Thoracic aorta (tissue), 2 donors: ENCODE measurements at regions not wholly inside any gene's neighbourhood (a gene's known extent, or its start where the extent isn't known, plus 50 kb on each side); places are given as distances from the start of the nearest gene placed in this dataset.

ENCODE experiments used
- ATAC-seq: fragments of 150-250 bp; one replicate; pipeline ENCODE4 v1.8.0; 2017; ENCODE audit warnings: low read depth; ENCODE audit not compliant: insufficient number of reproducible peaks, low FRiP score
- DNase-seq: peaks from one replicate; pipeline ENCODE4 v3.0.0-alpha.2; 2020; ENCODE audit warnings: low spot score
- H3K27ac ChIP-seq, 2 donors: fragments of 200-600 bp; sonication (generic); 1 replicate in 1 of 2; 2 replicates in 1 of 2; pipeline ENCODE4 v1.5.1; 2016; ENCODE audit warnings: mild to moderate bottlenecking in 2 of 2, moderate library complexity in 2 of 2
- H3K27me3 ChIP-seq: fragments of 200-600 bp; sonication (generic); replicated peaks from 2 replicates; pipeline ENCODE4 v1.6.0; 2016; ENCODE audit warnings: mild to moderate bottlenecking; ENCODE audit not compliant: insufficient read depth
- H3K36me3 ChIP-seq: fragments of 200-600 bp; sonication (generic); one replicate; pipeline ENCODE4 v1.5.1; 2016
- H3K4me1 ChIP-seq, 2 donors: fragments of 200-600 bp; sonication (generic); 1 replicate in 1 of 2; 2 replicates in 1 of 2; pipeline versions ENCODE4 v1.5.1 to v1.6.0; 2016; ENCODE audit warnings: low read depth in 2 of 2, mild to moderate bottlenecking in 1 of 2; ENCODE audit not compliant: control insufficient read depth in 1 of 2
- H3K4me3 ChIP-seq: fragments of 200-600 bp; sonication (generic); 2 replicates; pipeline ENCODE4 v1.5.1; 2016; ENCODE audit warnings: mild to moderate bottlenecking
- H3K9me3 ChIP-seq: fragments of 200-600 bp; sonication (generic); 2 replicates; pipeline ENCODE4 v1.5.1; 2016
- CTCF ChIP-seq: fragments of 200-600 bp; sonication (generic); IDR thresholded peaks from one replicate; pipeline ENCODE4 v1.5.1; 2019; ENCODE audit warnings: antibody characterized with exemption

DNA sequence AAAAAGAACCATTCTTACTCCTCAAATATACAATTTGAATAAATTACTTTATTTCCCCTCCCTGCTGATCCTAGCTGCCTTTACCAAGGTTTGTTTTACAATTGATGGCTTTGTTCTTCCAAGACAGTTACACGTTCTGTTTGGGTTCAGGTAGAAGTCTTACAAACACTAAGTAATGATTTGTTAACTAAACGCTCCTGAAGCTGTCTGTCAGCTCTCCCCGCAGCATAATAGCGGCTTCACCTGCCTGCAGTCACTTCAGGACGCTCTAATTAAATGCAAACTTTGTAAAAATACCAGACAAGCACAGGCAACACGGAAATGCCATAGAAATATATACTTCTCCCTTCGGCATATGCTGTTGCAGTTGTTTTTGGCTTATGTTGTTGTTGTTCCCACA lies 176.4 kb upstream of the MDFIC2 start:
- Histone ChIP-seq H3K27me3 (no peaks in the 10 kb centered on the region), H3K4me1 (no peaks in the 10 kb centered on the region), H3K27ac (no peak overlapping the region), H3K4me3 (no peak overlapping the region), H3K36me3 (no peaks in the 10 kb centered on the region), H3K9me3 (no peaks in the 10 kb centered on the region)
- ATAC-seq (no peak), DNase-seq (no peak)
- no peak for TF ChIP-seq CTCF

GRCh38 chr3:70488131-70488530 lies 175.7 kb upstream of the MDFIC2 start:
- no peak for TF ChIP-seq CTCF
- no peak for ATAC-seq
- no peak for DNase-seq
- Histone ChIP-seq H3K4me3 (no peak overlapping the region), H3K9me3 (no peaks in the 10 kb centered on the region), H3K4me1 (no peaks in the 10 kb centered on the region), H3K27ac (no peak overlapping the region), H3K36me3 (no peaks in the 10 kb centered on the region), H3K27me3 (no peaks in the 10 kb centered on the region)

DNA sequence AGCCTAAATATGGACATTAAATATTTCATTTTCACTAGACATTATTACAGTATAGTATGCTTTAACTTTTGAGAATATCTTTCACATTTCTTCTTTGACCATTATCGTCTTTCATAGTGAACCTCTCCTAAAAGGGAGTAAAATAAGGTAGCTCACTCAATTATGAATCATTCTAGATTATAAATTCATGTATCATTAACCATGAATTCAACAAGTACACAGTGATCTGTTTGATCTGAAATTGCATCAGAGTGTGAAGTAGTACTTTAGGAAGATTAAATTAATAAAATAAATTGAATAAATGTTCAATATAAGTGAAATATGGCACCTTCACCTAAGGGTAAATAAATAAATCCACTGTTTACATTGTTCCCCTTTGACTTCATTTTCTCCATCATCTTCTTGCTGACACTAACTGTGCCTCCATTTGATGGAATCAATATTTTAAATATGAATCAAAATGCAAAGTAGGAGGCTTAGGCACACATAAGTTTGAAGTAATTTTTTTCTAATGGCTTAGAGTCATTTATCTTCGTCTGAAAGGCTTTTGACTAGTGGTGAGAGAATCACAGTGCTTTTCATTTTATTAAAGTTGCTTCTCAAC lies 174.1 kb upstream of the MDFIC2 start:
- ATAC-seq: no peak
- TF ChIP-seq CTCF: no peak
- H3K4me1 ChIP-seq: peaks cover under 1 to 1% of the 10 kb centered on the region in 2 donors

DNA sequence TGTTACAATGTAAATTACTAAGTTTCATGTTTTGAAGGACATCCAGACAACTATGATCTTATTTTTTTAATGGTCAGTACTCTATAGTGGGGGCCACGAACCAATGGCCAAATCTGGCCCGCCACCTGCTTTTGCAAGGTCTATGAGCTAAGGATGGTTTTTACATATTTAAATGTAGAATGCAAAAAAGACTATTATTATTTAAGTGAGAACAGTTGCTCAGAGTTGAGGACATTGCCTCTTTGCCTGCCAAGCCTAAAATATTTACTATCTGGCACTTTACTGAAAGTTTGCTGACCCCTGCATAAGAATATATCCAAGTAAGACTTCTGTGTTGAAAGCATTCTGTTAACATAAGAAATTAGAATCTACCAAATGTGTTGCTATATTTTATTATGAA lies 163.7 kb upstream of the MDFIC2 start:
- ATAC-seq: no peak
- no peaks in the 10 kb centered on the region for H3K36me3 ChIP-seq
- H3K9me3 ChIP-seq: no peaks in the 10 kb centered on the region
- no peak overlapping the region for H3K4me3 ChIP-seq
- H3K27ac ChIP-seq: no peak overlapping the region
- H3K4me1 ChIP-seq: peaks cover 9 to 13% of the 10 kb centered on the region in 2 donors
- TF ChIP-seq CTCF: no peak
- no peaks in the 10 kb centered on the region for H3K27me3 ChIP-seq
- no peak for DNase-seq

More for the DNA sequence above, 174.1 kb upstream of the MDFIC2 start:
- no peak overlapping the region for H3K27ac ChIP-seq
- no peaks in the 10 kb centered on the region for H3K27me3 ChIP-seq
- no peaks in the 10 kb centered on the region for H3K9me3 ChIP-seq
- no peaks in the 10 kb centered on the region for H3K36me3 ChIP-seq
- DNase-seq: no peak
- no peak overlapping the region for H3K4me3 ChIP-seq

GRCh38 chr3:70471464-70472342 lies 159.3 kb upstream of the MDFIC2 start:
- ATAC-seq: no peak
- Histone ChIP-seq H3K4me1 (peaks cover 9 to 13% of the 10 kb centered on the region in 2 donors), H3K27ac (no peak overlapping the region), H3K4me3 (peak overlapping the region; percentile 18), H3K36me3 (no peaks in the 10 kb centered on the region), H3K27me3 (no peaks in the 10 kb centered on the region), H3K9me3 (no peaks in the 10 kb centered on the region)
- no peak for TF ChIP-seq CTCF
- no peak for DNase-seq
